OCI-LY1 (cell line): ENCODE measurements at regions not wholly inside any gene's neighbourhood (a gene's known extent, or its start where the extent isn't known, plus 50 kb on each side); places are given as distances from the start of the nearest gene placed in this dataset.
"Not testable (repeated sequence)": the region's sequence is repeated elsewhere in the genome, so short reads cannot be mapped to it uniquely, and the experiment has no call there.

Experiments used
- H2AFZ ChIP-seq: fragments of 200-600 bp; sonication (generic), shearing (Covaris generic); 2 replicates; pipeline ENCODE4 v1.6.0; 2014; ENCODE audit warnings: antibody characterized with exemption, mild to moderate bottlenecking, low read length
- H3F3A ChIP-seq: fragments of 200-600 bp; sonication (generic), shearing (Covaris generic); 2 replicates; pipeline ENCODE4 v1.6.0; 2014; ENCODE audit warnings: mild to moderate bottlenecking, antibody characterized with exemption, low read length, moderate library complexity; ENCODE audit not compliant: insufficient read depth
- H3K27ac ChIP-seq: fragments of 200-600 bp; sonication (generic); 2 replicates; pipeline ENCODE4 v1.5.1; 2014; ENCODE audit warnings: low read length, mixed run types, mild to moderate bottlenecking, low read depth; ENCODE audit not compliant: poor library complexity, severe bottlenecking
- H3K27me3 ChIP-seq: fragments of 200-600 bp; sonication (generic); 2 replicates; pipeline ENCODE4 v1.6.0; 2014; ENCODE audit warnings: antibody characterized with exemption, mild to moderate bottlenecking, low read length, moderate library complexity; ENCODE audit not compliant: insufficient read depth
- H3K36me3 ChIP-seq: fragments of 200-600 bp; sonication (generic); 2 replicates; pipeline ENCODE4 v1.6.1; 2014; ENCODE audit warnings: mild to moderate bottlenecking, antibody characterized with exemption, low read length, moderate library complexity, mixed read lengths; ENCODE audit not compliant: insufficient read depth
- H3K4me1 ChIP-seq: fragments of 200-600 bp; sonication (generic); 2 replicates; pipeline ENCODE4 v1.5.1; 2014; ENCODE audit warnings: mild to moderate bottlenecking, low read length, moderate library complexity; ENCODE audit not compliant: insufficient read depth, severe bottlenecking
- H3K4me2 ChIP-seq: fragments of 200-600 bp; sonication (generic), shearing (Covaris generic); 2 replicates; pipeline ENCODE4 v1.6.1; 2014; ENCODE audit warnings: low read length
- H3K4me3 ChIP-seq: fragments of 200-600 bp; sonication (generic); 2 replicates; pipeline ENCODE4 v1.5.1; 2014; ENCODE audit warnings: low read length, low read depth, mild to moderate bottlenecking, mixed read lengths; ENCODE audit not compliant: poor library complexity, severe bottlenecking
- H3K79me2 ChIP-seq: fragments of 200-600 bp; shearing (Covaris generic); 2 replicates; pipeline ENCODE4 v1.6.1; 2016; ENCODE audit warnings: mixed run types, low read length, mixed read lengths; ENCODE audit not compliant: insufficient read depth
- H3K9ac ChIP-seq: fragments of 200-600 bp; sonication (generic), shearing (Covaris generic); 2 replicates; pipeline ENCODE4 v1.6.1; 2014; ENCODE audit warnings: mild to moderate bottlenecking, low read length, mixed read lengths
- H3K9me2 ChIP-seq: fragments of 200-600 bp; sonication (generic), shearing (Covaris generic); 2 replicates; pipeline ENCODE4 v1.6.1; 2014; ENCODE audit warnings: low read depth, mild to moderate bottlenecking, low read length, mixed read lengths
- H3K9me3 ChIP-seq: fragments of 200-600 bp; shearing (Covaris generic); 2 replicates; pipeline ENCODE4 v1.6.1; 2014; ENCODE audit warnings: low read length, mixed read lengths
- H4K20me1 ChIP-seq: fragments of 200-600 bp; sonication (generic), shearing (Covaris generic); 2 replicates; pipeline ENCODE4 v1.6.0; 2016; ENCODE audit warnings: mild to moderate bottlenecking, low read length; ENCODE audit not compliant: insufficient read depth
- EZH2 ChIP-seq: fragments of 200-600 bp; sonication (generic), shearing (Covaris generic); IDR thresholded peaks from 2 replicates; pipeline ENCODE4 v1.8.0; 2017; ENCODE audit warnings: borderline replicate concordance, mixed run types, mild to moderate bottlenecking, antibody characterized with exemption, low read length, moderate library complexity, mixed read lengths
- TF ChIP-seq, protein P1 (sequence below): fragments of 200-600 bp; sonication (generic), shearing (Covaris generic); IDR thresholded peaks from 2 replicates; pipeline ENCODE4 v1.5.1; 2017; ENCODE audit warnings: mild to moderate bottlenecking, antibody characterized with exemption, low read length, moderate library complexity, mixed read lengths

DNA sequence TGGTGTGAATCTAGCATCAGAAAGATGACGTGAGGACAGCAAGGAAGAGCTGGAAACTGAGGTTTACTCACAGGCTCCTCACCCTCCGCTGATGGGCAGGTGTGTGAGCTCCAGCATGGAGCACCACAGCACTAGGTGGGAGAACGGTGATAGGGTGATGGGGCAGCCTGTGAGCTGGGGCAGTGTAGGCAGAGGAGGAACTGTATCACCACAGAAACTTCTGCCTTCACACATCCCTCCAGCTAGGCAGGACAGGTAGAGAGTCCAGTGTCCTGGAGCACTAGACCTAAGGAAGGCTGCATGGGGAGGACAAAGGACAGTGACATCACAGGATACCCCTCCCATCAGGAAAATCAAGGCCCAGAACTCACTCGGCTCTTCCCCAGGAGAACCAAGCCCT lies 241.8 kb upstream of the PRSS58 start:
- no peaks in the 10 kb centered on the region for H4K20me1 ChIP-seq
- no peaks in the 10 kb centered on the region for H3K36me3 ChIP-seq
- no peaks in the 10 kb centered on the region for H3K9me3 ChIP-seq
- no peak overlapping the region for H3K27ac ChIP-seq
- no peaks in the 10 kb centered on the region for H3K79me2 ChIP-seq
- no peak for TF ChIP-seq EZH2
- TF ChIP-seq, protein P1, sequence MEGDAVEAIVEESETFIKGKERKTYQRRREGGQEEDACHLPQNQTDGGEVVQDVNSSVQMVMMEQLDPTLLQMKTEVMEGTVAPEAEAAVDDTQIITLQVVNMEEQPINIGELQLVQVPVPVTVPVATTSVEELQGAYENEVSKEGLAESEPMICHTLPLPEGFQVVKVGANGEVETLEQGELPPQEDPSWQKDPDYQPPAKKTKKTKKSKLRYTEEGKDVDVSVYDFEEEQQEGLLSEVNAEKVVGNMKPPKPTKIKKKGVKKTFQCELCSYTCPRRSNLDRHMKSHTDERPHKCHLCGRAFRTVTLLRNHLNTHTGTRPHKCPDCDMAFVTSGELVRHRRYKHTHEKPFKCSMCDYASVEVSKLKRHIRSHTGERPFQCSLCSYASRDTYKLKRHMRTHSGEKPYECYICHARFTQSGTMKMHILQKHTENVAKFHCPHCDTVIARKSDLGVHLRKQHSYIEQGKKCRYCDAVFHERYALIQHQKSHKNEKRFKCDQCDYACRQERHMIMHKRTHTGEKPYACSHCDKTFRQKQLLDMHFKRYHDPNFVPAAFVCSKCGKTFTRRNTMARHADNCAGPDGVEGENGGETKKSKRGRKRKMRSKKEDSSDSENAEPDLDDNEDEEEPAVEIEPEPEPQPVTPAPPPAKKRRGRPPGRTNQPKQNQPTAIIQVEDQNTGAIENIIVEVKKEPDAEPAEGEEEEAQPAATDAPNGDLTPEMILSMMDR, result no peak
- H3K27me3 ChIP-seq, result 0 out of 2 replicates have a peak, but pooled peaks cover 4% of the 10 kb centered on the region
- H3K9ac ChIP-seq, result no peak overlapping the region
- no peaks in the 10 kb centered on the region for H3K4me1 ChIP-seq
- no peak overlapping the region for H3K4me2 ChIP-seq
- no peaks in the 10 kb centered on the region for H3F3A ChIP-seq
- H3K4me3 ChIP-seq, result no peak overlapping the region
- H3K9me2 ChIP-seq, result no peaks in the 10 kb centered on the region
- H2AFZ ChIP-seq, result no peak overlapping the region

DNA sequence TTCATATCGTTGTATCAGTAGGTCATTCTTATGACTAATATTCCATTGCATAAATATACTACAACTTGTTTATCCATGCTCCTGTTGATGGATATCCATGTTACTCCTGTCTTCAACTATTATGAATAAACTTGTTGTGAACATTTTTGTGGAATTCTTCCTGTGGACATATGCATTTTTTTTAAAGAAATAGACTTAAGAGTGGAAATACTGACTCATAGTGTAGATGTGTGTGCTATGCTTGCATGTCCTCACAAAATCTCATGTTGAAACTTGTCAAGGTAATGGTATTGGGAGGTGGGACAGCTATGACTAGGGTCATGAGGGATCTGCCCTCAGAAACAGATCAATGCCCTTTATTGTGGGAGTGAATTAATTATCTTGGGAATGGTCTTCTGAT lies 240.5 kb upstream of the PRSS58 start:
- Histone ChIP-seq H3K27me3 (0 out of 2 replicates have a peak, but pooled peaks cover under 1% of the 10 kb centered on the region), H3K9me3 (no peaks in the 10 kb centered on the region), H3K4me3 (no peak overlapping the region), H3F3A (no peaks in the 10 kb centered on the region), H3K27ac (no peak overlapping the region), H3K36me3 (no peaks in the 10 kb centered on the region), H4K20me1 (no peaks in the 10 kb centered on the region), H3K9ac (no peak overlapping the region), H3K9me2 (no peaks in the 10 kb centered on the region), H3K4me2 (no peak overlapping the region), H3K79me2 (no peaks in the 10 kb centered on the region), H3K4me1 (no peaks in the 10 kb centered on the region), H2AFZ (no peak overlapping the region)
- TF ChIP-seq, protein P1, result no peak
- TF ChIP-seq EZH2, result no peak

DNA sequence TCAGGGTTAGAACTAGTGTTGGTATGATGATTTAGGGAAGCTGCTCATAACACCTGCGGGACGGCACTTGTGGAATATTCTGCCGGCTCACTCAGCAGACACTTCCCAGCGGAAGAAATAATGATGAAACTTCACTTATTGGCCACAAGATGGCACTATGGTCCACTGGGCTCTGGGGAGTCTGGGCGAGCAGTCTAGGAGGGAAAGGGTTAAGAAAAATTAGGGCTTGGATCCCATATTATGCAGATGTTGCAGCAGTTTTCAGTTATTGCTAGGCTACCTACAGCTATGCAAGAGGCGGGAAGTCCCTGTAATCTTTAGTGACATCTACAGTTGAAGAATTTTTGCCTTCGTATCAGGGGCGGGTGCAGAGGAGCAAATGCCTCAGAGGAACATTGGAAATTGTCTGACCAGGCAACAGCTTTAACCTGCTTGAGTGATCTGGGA lies 238.7 kb upstream of the PRSS58 start:
- Histone ChIP-seq H3F3A (no peaks in the 10 kb centered on the region), H3K36me3 (no peaks in the 10 kb centered on the region), H3K9me2 (no peaks in the 10 kb centered on the region), H3K79me2 (no peaks in the 10 kb centered on the region), H2AFZ (no peak overlapping the region), H3K9ac (no peak overlapping the region), H3K27me3 (no peaks in the 10 kb centered on the region), H3K4me1 (no peaks in the 10 kb centered on the region), H3K9me3 (no peaks in the 10 kb centered on the region), H4K20me1 (no peaks in the 10 kb centered on the region), H3K27ac (no peak overlapping the region), H3K4me2 (no peak overlapping the region), H3K4me3 (no peak overlapping the region)
- TF ChIP-seq EZH2, result no peak
- TF ChIP-seq, protein P1, result peak; percentile 89

DNA sequence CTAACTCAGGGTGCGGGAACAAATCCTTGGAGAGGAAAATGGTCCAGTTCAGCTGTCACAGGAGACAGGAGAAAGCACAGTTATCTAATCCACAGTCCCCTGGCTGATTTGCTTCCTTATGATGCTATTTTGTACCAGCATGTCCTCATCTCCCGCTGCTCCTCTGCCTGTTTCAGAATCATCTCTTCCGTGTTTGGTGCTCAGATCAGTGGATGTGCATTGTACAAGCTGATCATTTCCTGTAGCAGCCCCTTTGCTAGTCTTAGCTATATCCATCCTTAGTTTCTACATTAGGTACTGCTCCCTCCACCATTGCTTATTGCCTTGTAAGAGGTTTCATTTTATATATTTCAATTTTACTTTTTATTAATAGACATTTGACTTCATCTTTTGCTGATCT lies 238.0 kb upstream of the PRSS58 start:
- not testable (repeated sequence) for H3F3A ChIP-seq, H3K79me2 ChIP-seq, H3K27me3 ChIP-seq, H3K36me3 ChIP-seq, H3K9me2 ChIP-seq, H3K27ac ChIP-seq, H2AFZ ChIP-seq, H3K9me3 ChIP-seq, H4K20me1 ChIP-seq, H3K4me2 ChIP-seq, H3K9ac ChIP-seq, H3K4me1 ChIP-seq, H3K4me3 ChIP-seq

DNA sequence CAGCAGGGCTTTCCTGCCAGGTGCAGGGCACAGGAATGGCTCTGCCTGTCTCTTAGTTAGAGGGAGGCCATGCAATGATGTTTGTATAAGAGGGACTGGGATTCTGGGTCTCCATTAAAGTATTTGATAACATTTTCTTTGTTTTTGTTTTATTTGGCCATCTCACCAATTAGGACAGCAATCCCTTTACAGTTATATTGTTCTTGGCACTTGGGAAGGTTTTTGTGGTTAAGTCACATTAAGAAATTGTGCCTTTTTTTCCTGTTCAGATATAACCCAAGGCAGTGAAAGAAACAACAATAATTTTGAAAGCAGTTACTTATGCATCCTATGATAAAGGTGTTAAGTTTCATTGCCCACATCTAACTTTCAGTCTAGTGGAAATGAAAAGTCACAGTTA lies 237.4 kb upstream of the PRSS58 start:
- not testable (repeated sequence) for H3K27me3 ChIP-seq, H3K9ac ChIP-seq, H3K4me2 ChIP-seq, H4K20me1 ChIP-seq, H3K36me3 ChIP-seq, H3K9me2 ChIP-seq, H3K4me3 ChIP-seq, H3K9me3 ChIP-seq, H3K27ac ChIP-seq, H3F3A ChIP-seq, H3K4me1 ChIP-seq, H2AFZ ChIP-seq, H3K79me2 ChIP-seq
